ENCODE measurements at regions not wholly inside any gene's neighbourhood (a gene's known extent, or its start where the extent isn't known, plus 50 kb on each side); places are given as distances from the start of the nearest gene placed in this dataset.

DNA sequence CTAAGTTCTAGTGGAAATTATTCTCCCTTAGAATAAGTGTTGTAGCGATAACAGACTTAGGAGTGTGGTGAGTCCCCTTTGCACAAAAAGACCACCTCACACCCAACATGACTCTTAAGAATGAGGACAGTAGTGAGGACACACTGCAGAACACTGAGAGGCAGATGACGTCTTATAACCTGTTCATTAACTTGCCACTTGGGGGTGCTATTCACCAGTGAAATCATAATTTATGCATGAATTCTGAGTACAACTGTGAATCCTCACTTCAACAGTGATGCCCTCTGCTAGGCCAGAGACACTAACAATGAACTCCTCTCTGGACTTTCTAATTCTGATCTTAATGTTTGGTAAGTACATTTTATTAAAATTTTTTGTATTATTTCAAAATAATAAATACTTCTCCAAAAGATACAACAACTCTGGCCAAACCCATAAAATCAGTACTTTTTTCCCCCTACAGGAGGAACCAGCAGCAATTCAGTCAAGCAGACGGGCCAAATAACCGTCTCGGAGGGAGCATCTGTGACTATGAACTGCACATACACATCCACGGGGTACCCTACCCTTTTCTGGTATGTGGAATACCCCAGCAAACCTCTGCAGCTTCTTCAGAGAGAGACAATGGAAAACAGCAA is 274.7 kb downstream of the DAD1 start:
- TF ChIP-seq POLR2A (IDR thresholded peaks at IDR 0.05; ENCODE audit: control extremely low read depth in 1 of 2, low read depth in 2 of 2, low read length in 2 of 2) (no peak), GABPA (IDR thresholded peaks at IDR 0.05; ENCODE audit: borderline replicate concordance, insufficient read depth, low read length) (no peak), TBP (IDR thresholded peaks at IDR 0.05; ENCODE audit: low read depth, low read length) (no peak), EP300 (IDR thresholded peaks at IDR 0.05; ENCODE audit: borderline replicate concordance in 1 of 2, low read depth in 2 of 2, low read length in 2 of 2) (no peak), SP1 (IDR thresholded peaks at IDR 0.05; ENCODE audit: low read depth, low read length) (no peak), EZH2 (IDR thresholded peaks at IDR 0.05; ENCODE audit: low read depth, low read length, severe bottlenecking) (no peak)
- TF ChIP-seq, protein P1, sequence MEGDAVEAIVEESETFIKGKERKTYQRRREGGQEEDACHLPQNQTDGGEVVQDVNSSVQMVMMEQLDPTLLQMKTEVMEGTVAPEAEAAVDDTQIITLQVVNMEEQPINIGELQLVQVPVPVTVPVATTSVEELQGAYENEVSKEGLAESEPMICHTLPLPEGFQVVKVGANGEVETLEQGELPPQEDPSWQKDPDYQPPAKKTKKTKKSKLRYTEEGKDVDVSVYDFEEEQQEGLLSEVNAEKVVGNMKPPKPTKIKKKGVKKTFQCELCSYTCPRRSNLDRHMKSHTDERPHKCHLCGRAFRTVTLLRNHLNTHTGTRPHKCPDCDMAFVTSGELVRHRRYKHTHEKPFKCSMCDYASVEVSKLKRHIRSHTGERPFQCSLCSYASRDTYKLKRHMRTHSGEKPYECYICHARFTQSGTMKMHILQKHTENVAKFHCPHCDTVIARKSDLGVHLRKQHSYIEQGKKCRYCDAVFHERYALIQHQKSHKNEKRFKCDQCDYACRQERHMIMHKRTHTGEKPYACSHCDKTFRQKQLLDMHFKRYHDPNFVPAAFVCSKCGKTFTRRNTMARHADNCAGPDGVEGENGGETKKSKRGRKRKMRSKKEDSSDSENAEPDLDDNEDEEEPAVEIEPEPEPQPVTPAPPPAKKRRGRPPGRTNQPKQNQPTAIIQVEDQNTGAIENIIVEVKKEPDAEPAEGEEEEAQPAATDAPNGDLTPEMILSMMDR (IDR thresholded peaks at IDR 0.05; ENCODE audit: control extremely low read depth in 1 of 3, insufficient read depth in 1 of 3, low read depth in 1 of 3, low read length in 3 of 3): peak in 2 of 3 experiments; percentile 69 to 72; a peak in 3 of 4 replicates
